ENCODE measurements at regions not wholly inside any gene's neighbourhood (a gene's known extent, or its start where the extent isn't known, plus 50 kb on each side); places are given as distances from the start of the nearest gene placed in this dataset.

- no peak overlapping the region for H3K27ac ChIP-seq (ENCODE audit: extremely low read depth, low read depth, low read length)
- no peaks in the 10 kb centered on the region for H3K4me1 ChIP-seq (ENCODE audit: control insufficient read depth, insufficient read depth, low read length)
- ChIA-PET CTCF (no interaction called here), POLR2A (no interaction called here)
- H3K36me3 ChIP-seq (ENCODE audit: control insufficient read depth in 2 of 2, insufficient read depth in 1 of 2, low read length in 2 of 2) = no peaks in the 10 kb centered on the region
- TF ChIP-seq OSR2 (tag by site-specific recombination; IDR thresholded peaks at IDR 0.05) = no peak
- TF ChIP-seq ZNF571 (tag by site-specific recombination; IDR thresholded peaks at IDR 0.05) = no peak
- no peak for TF ChIP-seq ZNF837 (tag by site-specific recombination; IDR thresholded peaks at IDR 0.05)
- TF ChIP-seq IKZF3 (tag by site-specific recombination; IDR thresholded peaks at IDR 0.05) = no peak
- TF ChIP-seq ZNF792 (tag by site-specific recombination; IDR thresholded peaks at IDR 0.05) = no peak
- no peak for TF ChIP-seq EGR2 (tag by site-specific recombination; IDR thresholded peaks at IDR 0.05; ENCODE audit: low read depth)
- TF ChIP-seq ZNF155 (tag by site-specific recombination; IDR thresholded peaks at IDR 0.05) = no peak
- TF ChIP-seq RBAK (tag by site-specific recombination; IDR thresholded peaks at IDR 0.05) = no peak
- TF ChIP-seq ZBTB10 (tag by site-specific recombination; IDR thresholded peaks at IDR 0.05) = no peak
- no peak overlapping the region for H3K4me3 ChIP-seq (ENCODE audit: low read depth, low read length)
- H3K9me3 ChIP-seq (ENCODE audit: control insufficient read depth, insufficient read depth, low read depth, low read length) = no peaks in the 10 kb centered on the region
Measured at GRCh38 chr2:17010104-17010503, 344.5 kb upstream of the CYRIA start.

DNA sequence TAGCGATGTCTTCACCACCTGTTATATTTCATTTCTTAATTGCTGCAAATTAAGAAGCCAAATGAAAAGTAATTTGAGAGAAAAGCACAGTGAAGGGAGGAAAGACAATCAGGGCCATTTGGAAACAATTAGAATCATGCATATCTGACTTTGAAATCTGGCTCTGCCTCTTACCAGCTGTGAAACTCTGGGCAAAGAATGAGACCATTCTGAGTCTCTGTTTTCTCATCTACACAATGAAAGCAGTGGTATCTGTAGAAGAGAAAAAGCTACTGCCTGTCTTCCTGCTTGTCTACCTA lies 334.5 kb upstream of the CYRIA start:
- POLR2A ChIA-PET = no interaction called here
- Histone ChIP-seq H3K27ac (ENCODE audit: extremely low read depth, low read depth, low read length) (no peak overlapping the region), H3K9me3 (ENCODE audit: control insufficient read depth, insufficient read depth, low read depth, low read length) (no peaks in the 10 kb centered on the region), H3K36me3 (ENCODE audit: control insufficient read depth in 2 of 2, insufficient read depth in 1 of 2, low read length in 2 of 2) (no peaks in the 10 kb centered on the region), H3K4me1 (ENCODE audit: control insufficient read depth, insufficient read depth, low read length) (no peaks in the 10 kb centered on the region), H3K4me3 (ENCODE audit: low read depth, low read length) (no peak overlapping the region)
- TF ChIP-seq YY1 (tag by site-specific recombination; IDR thresholded peaks at IDR 0.05) (no peak), ZNF335 (tag by site-specific recombination; conservative IDR thresholded peaks at IDR 0.05) (no peak), ZNF654 (tag by site-specific recombination; IDR thresholded peaks at IDR 0.05; ENCODE audit: low read depth) (no peak), ZNF473 (tag by site-specific recombination; IDR thresholded peaks at IDR 0.05) (no peak), OSR2 (tag by site-specific recombination; IDR thresholded peaks at IDR 0.05) (no peak), ZNF777 (tag by site-specific recombination; IDR thresholded peaks at IDR 0.05; ENCODE audit: borderline replicate concordance) (no peak), KLF8 (tag by site-specific recombination; IDR thresholded peaks at IDR 0.05) (no peak), ZNF530 (tag by site-specific recombination; IDR thresholded peaks at IDR 0.05; ENCODE audit: low read depth) (no peak), ZNF624 (tag by site-specific recombination; IDR thresholded peaks at IDR 0.05) (no peak), ZNF175 (tag by site-specific recombination; IDR thresholded peaks at IDR 0.05) (no peak), ZNF24 (tag by site-specific recombination; IDR thresholded peaks at IDR 0.05) (no peak)
- TF ChIP-seq, protein P1, sequence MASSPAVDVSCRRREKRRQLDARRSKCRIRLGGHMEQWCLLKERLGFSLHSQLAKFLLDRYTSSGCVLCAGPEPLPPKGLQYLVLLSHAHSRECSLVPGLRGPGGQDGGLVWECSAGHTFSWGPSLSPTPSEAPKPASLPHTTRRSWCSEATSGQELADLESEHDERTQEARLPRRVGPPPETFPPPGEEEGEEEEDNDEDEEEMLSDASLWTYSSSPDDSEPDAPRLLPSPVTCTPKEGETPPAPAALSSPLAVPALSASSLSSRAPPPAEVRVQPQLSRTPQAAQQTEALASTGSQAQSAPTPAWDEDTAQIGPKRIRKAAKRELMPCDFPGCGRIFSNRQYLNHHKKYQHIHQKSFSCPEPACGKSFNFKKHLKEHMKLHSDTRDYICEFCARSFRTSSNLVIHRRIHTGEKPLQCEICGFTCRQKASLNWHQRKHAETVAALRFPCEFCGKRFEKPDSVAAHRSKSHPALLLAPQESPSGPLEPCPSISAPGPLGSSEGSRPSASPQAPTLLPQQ (tag by site-specific recombination; IDR thresholded peaks at IDR 0.05) = no peak
- TF ChIP-seq, protein P2, sequence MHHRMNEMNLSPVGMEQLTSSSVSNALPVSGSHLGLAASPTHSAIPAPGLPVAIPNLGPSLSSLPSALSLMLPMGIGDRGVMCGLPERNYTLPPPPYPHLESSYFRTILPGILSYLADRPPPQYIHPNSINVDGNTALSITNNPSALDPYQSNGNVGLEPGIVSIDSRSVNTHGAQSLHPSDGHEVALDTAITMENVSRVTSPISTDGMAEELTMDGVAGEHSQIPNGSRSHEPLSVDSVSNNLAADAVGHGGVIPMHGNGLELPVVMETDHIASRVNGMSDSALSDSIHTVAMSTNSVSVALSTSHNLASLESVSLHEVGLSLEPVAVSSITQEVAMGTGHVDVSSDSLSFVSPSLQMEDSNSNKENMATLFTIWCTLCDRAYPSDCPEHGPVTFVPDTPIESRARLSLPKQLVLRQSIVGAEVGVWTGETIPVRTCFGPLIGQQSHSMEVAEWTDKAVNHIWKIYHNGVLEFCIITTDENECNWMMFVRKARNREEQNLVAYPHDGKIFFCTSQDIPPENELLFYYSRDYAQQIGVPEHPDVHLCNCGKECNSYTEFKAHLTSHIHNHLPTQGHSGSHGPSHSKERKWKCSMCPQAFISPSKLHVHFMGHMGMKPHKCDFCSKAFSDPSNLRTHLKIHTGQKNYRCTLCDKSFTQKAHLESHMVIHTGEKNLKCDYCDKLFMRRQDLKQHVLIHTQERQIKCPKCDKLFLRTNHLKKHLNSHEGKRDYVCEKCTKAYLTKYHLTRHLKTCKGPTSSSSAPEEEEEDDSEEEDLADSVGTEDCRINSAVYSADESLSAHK (tag by site-specific recombination; IDR thresholded peaks at IDR 0.05) = no peak
- CTCF ChIA-PET = no interaction called here
